Mesothelial cell of epicardium (in vitro differentiated cells): ENCODE measurements at regions not wholly inside any gene's neighbourhood (a gene's known extent, or its start where the extent isn't known, plus 50 kb on each side); places are given as distances from the start of the nearest gene placed in this dataset.

Experiments used
- DNase-seq, 2 experiments: peaks; one replicate each; pipeline ENCODE4 v3.0.0; 2021; ENCODE audit warnings: low spot score in 2 of 2; ENCODE audit not compliant: unreplicated experiment in 2 of 2
- H3K27ac Mint-ChIP-seq: 2 replicates; pipeline ENCODE4 v1.8.0; 2021; ENCODE audit warnings: mixed read lengths
- H3K27me3 Mint-ChIP-seq: 2 replicates; pipeline ENCODE4 v1.8.0; 2021; ENCODE audit warnings: low read depth, mixed read lengths
- H3K36me3 Mint-ChIP-seq: 2 replicates; pipeline ENCODE4 v1.8.0; 2021; ENCODE audit warnings: mixed read lengths
- H3K4me1 Mint-ChIP-seq: 2 replicates; pipeline ENCODE4 v1.8.0; 2021; ENCODE audit warnings: mixed read lengths
- H3K4me3 Mint-ChIP-seq: 2 replicates; pipeline ENCODE4 v1.8.0; 2021; ENCODE audit warnings: mild to moderate bottlenecking, moderate library complexity, mixed read lengths
- H3K9me3 Mint-ChIP-seq: 2 replicates; pipeline ENCODE4 v1.8.0; 2021; ENCODE audit warnings: mixed read lengths
- CTCF ChIP-seq: fragments of 200-600 bp; sonication (generic); IDR thresholded peaks from one replicate; pipeline ENCODE4 v1.5.0; 2021; ENCODE audit warnings: antibody characterized with exemption; ENCODE audit not compliant: unreplicated experiment

- H3K4me3 Mint-ChIP-seq: no peak overlapping the region
- no peak for DNase-seq
- peaks cover 40% of the 10 kb centered on the region for H3K9me3 Mint-ChIP-seq
- no peak overlapping the region for H3K27ac Mint-ChIP-seq
- peaks cover 6% of the 10 kb centered on the region for H3K4me1 Mint-ChIP-seq
- TF ChIP-seq CTCF: no peak
- H3K36me3 Mint-ChIP-seq: peaks cover 11% of the 10 kb centered on the region
- H3K27me3 Mint-ChIP-seq: no peaks in the 10 kb centered on the region
These were observed 50.5 kb upstream of the AMOTL1 start for GRCh38 chr11:94717667-94718066.
